ENCODE measurements at regions not wholly inside any gene's neighbourhood (a gene's known extent, or its start where the extent isn't known, plus 50 kb on each side); places are given as distances from the start of the nearest gene placed in this dataset.
"Not testable (repeated sequence)": the region's sequence is repeated elsewhere in the genome, so short reads cannot be mapped to it uniquely, and the experiment has no call there.

GRCh38 chr18:42333558-42333957 lies 378.5 kb downstream of the PIK3C3 start:
- Histone ChIP-seq H3F3A (replicated peaks; ENCODE audit: insufficient read depth) (peaks cover 4% of the 10 kb centered on the region), H4K20me1 (ENCODE audit: insufficient read depth) (no peaks in the 10 kb centered on the region), H3K36me3 (replicated peaks in 1 of 2; ENCODE audit: control insufficient read depth in 1 of 2, insufficient read depth in 2 of 2, low read length in 1 of 2) (no peaks in the 10 kb centered on the region), H3K9me2 (no peaks in the 10 kb centered on the region), H3K4me1 (ENCODE audit: control insufficient read depth in 1 of 2, insufficient read depth in 2 of 2, low read depth in 1 of 2, low read length in 1 of 2) (no peaks in the 10 kb centered on the region), H2AFZ (ENCODE audit: low read depth) (no peak overlapping the region), H3K4me3 (ENCODE audit: low read depth in 2 of 2, low read length in 1 of 2) (no peak overlapping the region), H3K27me3 (ENCODE audit: insufficient read depth) (no peaks in the 10 kb centered on the region), H3K79me2 (ENCODE audit: insufficient read depth) (no peaks in the 10 kb centered on the region), H3K27ac (ENCODE audit: low read depth in 2 of 2, low read length in 1 of 2) (no peak overlapping the region), H3K9ac (no peak overlapping the region), H3K4me2 (no peak overlapping the region), H3K9me3 (no peaks in the 10 kb centered on the region)
- CTCF ChIA-PET, result interaction anchor here (0.9 kb wide), 1 partner anchor 12 kb away, joined by 3 read pairs; no protein-coding TSS in a partner anchor
- POLR2A ChIA-PET, result no interaction called here
- 38% methylated on average over 3 of the region's 3 CpGs for WGBS (ENCODE audit: low lambda C conversion rate)
- no peak for DNase-seq
- TF ChIP-seq ELF1 (IDR thresholded peaks at IDR 0.05), result no peak
- TF ChIP-seq POLR2AphosphoS5 (IDR thresholded peaks at IDR 0.05; ENCODE audit: low read depth, low read length), result no peak
- no peak for TF ChIP-seq EP300 (IDR thresholded peaks at IDR 0.05; ENCODE audit: borderline replicate concordance in 1 of 2, low read depth in 1 of 2, low read length in 1 of 2)
- no peak for TF ChIP-seq RXRA (IDR thresholded peaks at IDR 0.05; ENCODE audit: borderline replicate concordance, low read depth)
- no peak for TF ChIP-seq YY1 (IDR thresholded peaks at IDR 0.05; ENCODE audit: low read depth)
- TF ChIP-seq SMC3 (IDR thresholded peaks at IDR 0.05; ENCODE audit: low read depth, low read length), result no peak
- no peak for TF ChIP-seq GABPA (IDR thresholded peaks at IDR 0.05; ENCODE audit: low read depth)
- TF ChIP-seq MAX (IDR thresholded peaks at IDR 0.05; ENCODE audit: low read depth), result no peak
- TF ChIP-seq RCOR1 (IDR thresholded peaks at IDR 0.05; ENCODE audit: low read length), result no peak
- no peak for TF ChIP-seq MXI1 (IDR thresholded peaks at IDR 0.05; ENCODE audit: low read depth, low read length)
- no peak for TF ChIP-seq FOSL2 (IDR thresholded peaks at IDR 0.05; ENCODE audit: borderline replicate concordance, low read depth)
- no peak for TF ChIP-seq RFX5 (IDR thresholded peaks at IDR 0.05; ENCODE audit: low read length)

- Histone ChIP-seq H3K9me2 (no peaks in the 10 kb centered on the region), H3K27ac (ENCODE audit: low read depth in 2 of 2, low read length in 1 of 2) (no peak overlapping the region), H3K79me2 (ENCODE audit: insufficient read depth) (no peaks in the 10 kb centered on the region), H3K4me1 (ENCODE audit: control insufficient read depth in 1 of 2, insufficient read depth in 2 of 2, low read depth in 1 of 2, low read length in 1 of 2) (no peaks in the 10 kb centered on the region), H3K4me2 (no peak overlapping the region), H3K36me3 (replicated peaks in 1 of 2; ENCODE audit: control insufficient read depth in 1 of 2, insufficient read depth in 2 of 2, low read length in 1 of 2) (no peaks in the 10 kb centered on the region), H4K20me1 (ENCODE audit: insufficient read depth) (no peaks in the 10 kb centered on the region), H3K9me3 (no peaks in the 10 kb centered on the region), H3F3A (replicated peaks; ENCODE audit: insufficient read depth) (peaks cover 4% of the 10 kb centered on the region), H3K4me3 (ENCODE audit: low read depth in 2 of 2, low read length in 1 of 2) (no peak overlapping the region), H3K9ac (no peak overlapping the region), H2AFZ (ENCODE audit: low read depth) (no peak overlapping the region), H3K27me3 (ENCODE audit: insufficient read depth) (no peaks in the 10 kb centered on the region)
- no peak for TF ChIP-seq GABPA (IDR thresholded peaks at IDR 0.05; ENCODE audit: low read depth)
- TF ChIP-seq YY1 (IDR thresholded peaks at IDR 0.05; ENCODE audit: low read depth), result no peak
- no peak for TF ChIP-seq MAX (IDR thresholded peaks at IDR 0.05; ENCODE audit: low read depth)
- no peak for TF ChIP-seq TEAD4 (IDR thresholded peaks at IDR 0.05; ENCODE audit: borderline replicate concordance, insufficient read depth)
- TF ChIP-seq TCF12 (IDR thresholded peaks at IDR 0.05), result no peak
- no peak for TF ChIP-seq EP300 (IDR thresholded peaks at IDR 0.05; ENCODE audit: borderline replicate concordance in 1 of 2, low read depth in 1 of 2, low read length in 1 of 2)
- no peak for DNase-seq
- POLR2A ChIA-PET, result no interaction called here
- CTCF ChIA-PET, result no interaction called here
Observed at GRCh38 chr18:42334931-42335330, 379.9 kb downstream of the PIK3C3 start.

GRCh38 chr18:42336139-42336538 lies 381.1 kb downstream of the PIK3C3 start:
- no peaks in the 10 kb centered on the region for H3K79me2 ChIP-seq (ENCODE audit: insufficient read depth)
- H3K4me3 ChIP-seq (ENCODE audit: low read depth in 2 of 2, low read length in 1 of 2), result no peak overlapping the region
- H3K4me1 ChIP-seq (ENCODE audit: control insufficient read depth in 1 of 2, insufficient read depth in 2 of 2, low read depth in 1 of 2, low read length in 1 of 2), result no peaks in the 10 kb centered on the region
- POLR2A ChIA-PET, result no interaction called here
- no peak overlapping the region for H3K4me2 ChIP-seq
- H3K36me3 ChIP-seq (replicated peaks in 1 of 2; ENCODE audit: control insufficient read depth in 1 of 2, insufficient read depth in 2 of 2, low read length in 1 of 2), result no peaks in the 10 kb centered on the region
- WGBS (ENCODE audit: low lambda C conversion rate), result 47% methylated on average over 2 of the region's 2 CpGs
- no peaks in the 10 kb centered on the region for H3K9me3 ChIP-seq
- no peak overlapping the region for H3K9ac ChIP-seq
- H3K9me2 ChIP-seq, result no peaks in the 10 kb centered on the region
- DNase-seq, result no peak
- H2AFZ ChIP-seq (ENCODE audit: low read depth), result no peak overlapping the region
- CTCF ChIA-PET, result no interaction called here
- H3K27ac ChIP-seq (ENCODE audit: low read depth in 2 of 2, low read length in 1 of 2), result no peak overlapping the region
- H3K27me3 ChIP-seq (ENCODE audit: insufficient read depth), result no peaks in the 10 kb centered on the region
- H4K20me1 ChIP-seq (ENCODE audit: insufficient read depth), result no peaks in the 10 kb centered on the region
- TF ChIP-seq ZBTB33 (IDR thresholded peaks at IDR 0.05; ENCODE audit: borderline replicate concordance, low read depth) (no peak), ELF1 (IDR thresholded peaks at IDR 0.05) (no peak)
- H3F3A ChIP-seq (replicated peaks; ENCODE audit: insufficient read depth), result no peaks in the 10 kb centered on the region

GRCh38 chr18:42337337-42337736 lies 382.3 kb downstream of the PIK3C3 start:
- CTCF ChIA-PET; H2AFZ ChIP-seq (ENCODE audit: low read depth); H3F3A ChIP-seq (replicated peaks; ENCODE audit: insufficient read depth); H3K9ac ChIP-seq; H3K9me3 ChIP-seq; H3K27me3 ChIP-seq (ENCODE audit: insufficient read depth); H3K4me1 ChIP-seq (ENCODE audit: control insufficient read depth in 1 of 2, insufficient read depth in 2 of 2, low read depth in 1 of 2, low read length in 1 of 2); H3K9me2 ChIP-seq; H3K36me3 ChIP-seq (replicated peaks in 1 of 2; ENCODE audit: control insufficient read depth in 1 of 2, insufficient read depth in 2 of 2, low read length in 1 of 2); DNase-seq; H4K20me1 ChIP-seq (ENCODE audit: insufficient read depth); POLR2A ChIA-PET; H3K4me2 ChIP-seq; H3K4me3 ChIP-seq (ENCODE audit: low read depth in 2 of 2, low read length in 1 of 2); H3K27ac ChIP-seq (ENCODE audit: low read depth in 2 of 2, low read length in 1 of 2); H3K79me2 ChIP-seq (ENCODE audit: insufficient read depth): not testable (repeated sequence)
- WGBS (ENCODE audit: low lambda C conversion rate), result 58% methylated on average over 2 of the region's 2 CpGs
